Endothelial cell of umbilical vein (primary cell): ENCODE measurements at regions not wholly inside any gene's neighbourhood (a gene's known extent, or its start where the extent isn't known, plus 50 kb on each side); places are given as distances from the start of the nearest gene placed in this dataset.

ENCODE experiments used
- BruUV-seq: library from RNA; stranded (reverse); fragments of 400-500 nt; replicated peaks from 2 replicates; lab custom pipeline; 2021; lab: Mats Ljungman, UMichigan
- CTCF ChIA-PET: fragments of 300-600, 350-600 bp; sonication (Branson Sonifier 250); formaldehyde crosslinking; loops from one replicate; lab custom pipeline; 2021; ENCODE audit warnings: antibody characterized with exemption, inconsistent platforms; lab: Charles Lee
- POLR2A ChIA-PET: fragments of 300-600, 350-600 bp; sonication (Branson Sonifier 250); formaldehyde crosslinking; loops from one replicate; lab custom pipeline; 2021; ENCODE audit warnings: antibody characterized with exemption, inconsistent platforms; lab: Charles Lee
- DNase-seq: peaks from one replicate; pipeline ENCODE4 v3.0.0-alpha.2; 2011; ENCODE audit warnings: low read depth, low spot score
- FAIRE-seq: peaks from 2 replicates; lab custom pipeline; 2011; peaks lifted over from hg19 to GRCh38; lab: Jason Lieb, UNC
- H2AFZ ChIP-seq: 2 replicates; pipeline ENCODE4 v1.6.0; 2012; ENCODE audit warnings: low read depth, low read length, control low read depth, inconsistent platforms
- H3K27ac ChIP-seq: 2 replicates; pipeline ENCODE4 v1.5.1; 2011; ENCODE audit warnings: low read depth, mild to moderate bottlenecking, control low read depth, low read length, moderate library complexity; ENCODE audit not compliant: insufficient read depth
- H3K27me3 ChIP-seq, 2 experiments: 2 replicates each; pipeline versions ENCODE4 v1.6.0 to v1.6.1; 2011; ENCODE audit warnings: low read length in 2 of 2, mixed read lengths in 1 of 2; ENCODE audit not compliant: control insufficient read depth in 2 of 2, insufficient read depth in 2 of 2
- H3K36me3 ChIP-seq, 2 experiments: 2 replicates in 1 of 2; 3 replicates in 1 of 2; pipeline ENCODE4 v1.5.1; 2011; ENCODE audit warnings: low read length in 2 of 2, mild to moderate bottlenecking in 1 of 2, moderate library complexity in 1 of 2; ENCODE audit not compliant: control insufficient read depth in 2 of 2, insufficient read depth in 2 of 2; ENCODE audit errors: extremely low read depth in 1 of 2
- H3K4me1 ChIP-seq: 3 replicates; pipeline ENCODE4 v1.5.1; 2011; ENCODE audit warnings: mild to moderate bottlenecking, low read length; ENCODE audit not compliant: control insufficient read depth, insufficient read depth; ENCODE audit errors: extremely low read depth
- H3K4me2 ChIP-seq: 2 replicates; pipeline ENCODE4 v1.6.1; 2011; ENCODE audit warnings: low read length, control low read depth, mixed read lengths; ENCODE audit not compliant: insufficient read depth
- H3K4me3 ChIP-seq, 3 experiments: fragments of 200-600 bp in 1 of 3; sonication (generic), shearing (Covaris generic) in 1 of 3; replicated peaks in 1 of 3; 2 replicates each; pipeline ENCODE4 v1.5.1; 2011 to 2016; ENCODE audit warnings: control low read depth in 3 of 3, low read length in 3 of 3, mild to moderate bottlenecking in 2 of 3, inconsistent platforms in 1 of 3, low read depth in 1 of 3, moderate library complexity in 1 of 3; ENCODE audit not compliant: insufficient read depth in 1 of 3
- H3K79me2 ChIP-seq: 2 replicates; pipeline ENCODE4 v1.6.0; 2012; ENCODE audit warnings: low read length, inconsistent platforms; ENCODE audit not compliant: control insufficient read depth, insufficient read depth
- H3K9ac ChIP-seq: replicated peaks from 2 replicates; pipeline ENCODE3; 2011; ENCODE audit warnings: low read length, control low read depth; ENCODE audit not compliant: insufficient read depth; ENCODE audit errors: extremely low read depth
- H3K9me1 ChIP-seq: replicated peaks from 3 replicates; pipeline ENCODE4 v1.6.0; 2011; ENCODE audit warnings: mild to moderate bottlenecking, low read length; ENCODE audit not compliant: control insufficient read depth, insufficient read depth; ENCODE audit errors: extremely low read depth
- H3K9me3 ChIP-seq: replicated peaks from 2 replicates; pipeline ENCODE4 v1.5.1; 2012; ENCODE audit warnings: low read length, inconsistent platforms; ENCODE audit not compliant: control insufficient read depth, insufficient read depth
- H4K20me1 ChIP-seq: replicated peaks from 2 replicates; pipeline ENCODE3; 2011; ENCODE audit warnings: mild to moderate bottlenecking, low read length; ENCODE audit not compliant: control insufficient read depth, insufficient read depth; ENCODE audit errors: extremely low read depth
- CTCF ChIP-seq, 2 donors: IDR thresholded peaks; 1 replicate in 1 of 2; 2 replicates in 1 of 2; pipeline ENCODE4 v1.5.1; 2011; ENCODE audit warnings: low read length in 2 of 2, mild to moderate bottlenecking in 2 of 2, moderate library complexity in 2 of 2, control low read depth in 1 of 2, inconsistent platforms in 1 of 2, low read depth in 1 of 2; ENCODE audit not compliant: insufficient read depth in 1 of 2; ENCODE audit errors: extremely low read depth in 1 of 2
- EZH2 ChIP-seq: IDR thresholded peaks from 2 replicates; pipeline ENCODE4 v1.6.1; 2012; ENCODE audit warnings: borderline replicate concordance, low read depth, mild to moderate bottlenecking, moderate library complexity, low read length, inconsistent platforms; ENCODE audit not compliant: severe bottlenecking
- FOS ChIP-seq: IDR thresholded peaks from 2 replicates; pipeline ENCODE4 v1.6.1; 2011; ENCODE audit warnings: mild to moderate bottlenecking, low read length, moderate library complexity, borderline replicate concordance; ENCODE audit not compliant: insufficient read depth
- GATA2 ChIP-seq: IDR thresholded peaks from 2 replicates; pipeline ENCODE4 v1.7.0; 2011; ENCODE audit warnings: low read depth, mild to moderate bottlenecking, moderate library complexity, mixed read lengths, low read length; ENCODE audit not compliant: insufficient read length, insufficient read depth
- JUN ChIP-seq: IDR thresholded peaks from 2 replicates; pipeline ENCODE4 v1.6.1; 2011; ENCODE audit warnings: borderline replicate concordance, low read depth; ENCODE audit not compliant: insufficient read length, insufficient read depth
- MAX ChIP-seq: IDR thresholded peaks from 2 replicates; pipeline ENCODE4 v1.6.1; 2011; ENCODE audit not compliant: insufficient read depth, insufficient read length
- MYC ChIP-seq: IDR thresholded peaks from one replicate; pipeline ENCODE4 v1.6.1; 2011; ENCODE audit warnings: mild to moderate bottlenecking, low read depth, low read length
- POLR2A ChIP-seq: IDR thresholded peaks from 2 replicates; pipeline ENCODE4 v1.6.1; 2012; ENCODE audit warnings: low read depth, mild to moderate bottlenecking, control low read depth, low read length
- POLR2AphosphoS5 ChIP-seq: IDR thresholded peaks from 2 replicates; pipeline ENCODE4 v1.6.1; 2012; ENCODE audit warnings: low read depth, mild to moderate bottlenecking, control low read depth, low read length, moderate library complexity; ENCODE audit not compliant: insufficient read depth
- dilution Hi-C: fragments of 300-500 bp; cut with MboI; formaldehyde crosslinking; loops from one replicate; pipeline ENCODE4 v1.15.0; 2019; ENCODE audit warnings: low sequenced_read_pairs; ENCODE audit not compliant: extremely low pct_ligation_motif_present
- intact Hi-C: fragments of 100-400 bp; cut with micrococcal nuclease; formaldehyde crosslinking; loops from one replicate; pipeline ENCODE4 v1.10.0; 2022

GRCh38 chr6:155996151-155996550, 540.5 kb upstream of the NOX3 start:
- Histone ChIP-seq H3K9me1 (no peaks in the 10 kb centered on the region), H3K79me2 (no peaks in the 10 kb centered on the region), H3K4me1 (no peaks in the 10 kb centered on the region), H3K9me3 (no peaks in the 10 kb centered on the region), H3K4me2 (no peak overlapping the region), H4K20me1 (no peaks in the 10 kb centered on the region), H3K9ac (no peak overlapping the region), H3K27ac (no peak overlapping the region), H2AFZ (no peak overlapping the region), H3K27me3 (no peaks in the 10 kb centered on the region), H3K4me3 (no peak overlapping the region), H3K36me3 (no peaks in the 10 kb centered on the region)
- BruUV-seq: no TSS peak
- no peak for TF ChIP-seq MAX
- no peak for TF ChIP-seq POLR2AphosphoS5
- no peak for TF ChIP-seq GATA2
- no peak for TF ChIP-seq CTCF (IDR thresholded peaks at IDR 0.05; ENCODE audit: extremely low read depth in 1 of 2, insufficient read depth in 1 of 2, low read depth in 1 of 2, low read length in 2 of 2)
- no peak for TF ChIP-seq MYC
- no peak for TF ChIP-seq JUN
- TF ChIP-seq EZH2: no peak
- no peak for TF ChIP-seq POLR2A
- TF ChIP-seq FOS: no peak
- POLR2A ChIA-PET: no interaction called here
- CTCF ChIA-PET: no interaction called here
- FAIRE-seq (no peak), DNase-seq (no peak)
- intact Hi-C loops: no loop called here
- dilution Hi-C loops: no loop called here
